Amniotic stem cell (primary cell): ENCODE measurements at regions not wholly inside any gene's neighbourhood (a gene's known extent, or its start where the extent isn't known, plus 50 kb on each side); places are given as distances from the start of the nearest gene placed in this dataset.
A peak's percentile ranks its signal among the peaks of the same experiment; 100 is the strongest.
"Not testable (repeated sequence)": the region's sequence is repeated elsewhere in the genome, so short reads cannot be mapped to it uniquely, and the experiment has no call there.

Experiments
- DNase-seq: peaks from one replicate; lab custom pipeline; 2025; lab: John Stamatoyannopoulos, UW

GRCh38 chr14:55897031-55897430, 221.2 kb upstream of the PELI2 start:
- DNase-seq: no peak

- no peak for DNase-seq
Observed at GRCh38 chr14:55898938-55899337, 219.3 kb upstream of the PELI2 start.

DNA sequence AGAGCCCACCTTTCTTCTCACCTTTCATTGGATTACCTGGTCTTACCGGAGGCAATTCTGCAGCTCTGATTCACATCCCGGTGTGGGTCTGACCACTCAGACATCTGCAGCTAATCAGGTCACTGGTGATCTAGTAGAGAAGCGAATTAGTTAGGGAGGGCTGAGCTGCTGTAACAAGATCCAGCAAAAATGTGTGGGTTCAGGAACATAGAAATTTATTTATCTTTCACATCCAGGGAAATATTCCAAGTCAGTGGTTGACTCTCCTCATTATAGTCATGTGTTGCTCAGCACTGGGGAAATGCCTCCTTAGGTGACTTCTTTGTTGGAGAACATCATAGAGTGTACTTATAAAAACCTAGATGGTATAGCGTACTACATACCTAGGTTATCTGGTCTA, 218.7 kb upstream of the PELI2 start:
- DNase-seq: no peak

GRCh38 chr14:55900749-55901148, 217.5 kb upstream of the PELI2 start:
- DNase-seq: no peak

DNA sequence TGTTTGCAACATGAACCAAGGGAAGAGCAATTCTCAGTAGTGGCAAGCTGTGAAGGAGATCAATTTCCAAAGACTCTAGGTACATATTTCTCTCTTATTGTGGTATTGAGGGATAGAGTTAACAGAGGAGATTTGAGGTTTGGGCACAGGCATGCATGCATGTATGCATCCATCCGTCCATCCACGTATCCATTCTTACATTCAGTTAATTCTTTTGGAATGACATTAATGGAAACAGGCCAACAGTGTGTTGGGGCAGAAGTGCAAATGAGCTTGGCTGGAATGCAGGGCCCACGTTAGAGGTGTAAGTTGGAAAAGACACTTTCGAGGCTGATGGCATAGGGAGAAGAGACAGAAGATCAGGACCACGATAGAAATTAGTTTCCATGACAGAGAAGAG, 216.9 kb upstream of the PELI2 start:
- DNase-seq: no peak

DNA sequence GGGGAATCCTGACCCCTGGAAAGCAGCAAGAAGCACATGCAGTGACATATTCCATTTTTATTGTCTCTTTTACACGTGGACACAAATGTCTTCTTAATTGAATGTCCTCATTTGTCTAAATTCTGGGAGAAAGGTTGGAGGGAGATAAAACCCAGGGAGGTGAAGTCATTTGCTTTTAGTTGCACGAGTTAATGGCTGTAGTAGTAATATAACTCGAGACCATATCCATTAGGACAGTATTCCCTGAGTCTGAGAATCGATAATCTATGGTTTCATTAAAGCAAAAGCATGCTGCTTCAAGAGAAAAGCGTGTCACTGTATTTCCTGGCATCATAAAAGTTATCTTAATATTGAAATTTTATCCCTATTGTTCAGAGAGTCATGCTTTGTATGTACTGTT, 216.0 kb upstream of the PELI2 start:
- DNase-seq: no peak

GRCh38 chr14:55904086-55904485, 214.1 kb upstream of the PELI2 start:
- no peak for DNase-seq

- DNase-seq: no peak
Observed at GRCh38 chr14:55908106-55908505, 210.1 kb upstream of the PELI2 start.

DNA sequence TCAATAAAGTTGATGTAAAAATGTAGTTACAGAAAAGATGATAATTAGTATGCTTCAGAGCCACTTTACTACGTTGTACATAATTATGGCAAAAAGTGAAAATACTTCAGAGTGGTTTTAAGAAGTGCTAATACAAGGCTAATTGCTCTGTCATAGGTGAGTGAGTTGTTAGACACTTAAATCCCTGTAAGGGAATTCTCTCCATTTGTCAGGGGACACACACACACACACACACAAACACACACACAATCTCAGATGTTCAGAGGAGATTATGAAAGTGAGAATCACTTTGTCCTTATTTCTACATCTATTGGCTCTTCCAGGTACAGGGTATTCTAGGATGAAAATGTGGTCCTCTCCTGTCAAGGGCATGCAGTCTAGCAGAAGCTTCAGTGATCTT, 208.3 kb upstream of the PELI2 start:
- DNase-seq: no peak

- no peak for DNase-seq
Observed at GRCh38 chr14:55910601-55911243, 207.5 kb upstream of the PELI2 start.

GRCh38 chr14:55911776-55912175, 206.4 kb upstream of the PELI2 start:
- no peak for DNase-seq

DNA sequence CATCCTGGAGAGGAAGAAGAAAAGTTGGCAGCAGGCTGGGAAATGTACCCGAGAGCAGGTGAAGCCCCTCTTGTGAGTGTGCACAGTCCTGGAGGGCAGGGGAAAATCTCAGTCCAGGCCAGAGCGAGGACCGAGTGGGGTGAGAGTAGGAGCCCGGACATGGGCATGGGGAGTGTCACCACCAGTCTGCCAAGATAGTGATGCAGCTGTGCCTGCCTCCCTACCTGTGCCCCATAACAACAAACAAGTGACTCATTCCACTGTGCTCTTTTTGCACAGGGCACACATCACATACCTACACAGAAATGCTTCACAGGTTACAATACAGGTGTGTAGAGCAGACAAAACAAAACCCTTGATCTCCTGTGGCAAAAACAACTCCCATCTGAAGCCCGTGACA, 205.9 kb upstream of the PELI2 start:
- no peak for DNase-seq

DNA sequence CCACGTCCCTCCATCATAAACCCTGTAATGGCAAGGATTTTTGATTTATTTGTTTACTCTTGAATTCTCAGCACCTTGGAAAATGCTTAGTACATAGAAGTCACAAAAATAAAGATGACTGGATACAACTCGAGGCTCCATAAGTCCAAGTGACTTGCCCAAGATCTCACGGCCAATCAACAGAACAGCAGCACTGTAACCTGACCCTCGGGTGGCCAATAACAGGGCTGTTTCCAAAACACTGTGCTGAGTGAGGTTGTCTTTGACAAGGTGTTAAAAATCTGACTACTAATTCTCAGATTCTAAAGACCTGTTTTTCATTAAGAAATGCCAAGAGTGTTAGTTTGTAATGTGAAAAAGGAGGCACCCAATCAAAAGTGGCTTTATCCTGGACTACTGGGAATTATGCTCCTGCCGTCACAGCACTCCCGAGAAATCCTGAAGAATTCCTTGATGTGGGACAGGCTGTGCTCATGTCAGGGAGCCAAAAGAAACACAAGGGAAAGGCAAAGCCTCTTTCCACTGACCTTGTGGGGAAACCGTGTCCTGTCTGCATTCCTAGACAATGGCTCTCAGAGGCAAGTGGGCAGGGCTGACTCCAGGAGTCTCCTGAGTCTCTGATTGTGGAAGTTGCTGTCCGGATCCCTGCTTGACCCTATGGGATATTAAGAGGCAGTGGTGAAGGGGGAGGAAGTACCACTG, 204.7 kb upstream of the PELI2 start:
- DNase-seq: peak; percentile 3

DNA sequence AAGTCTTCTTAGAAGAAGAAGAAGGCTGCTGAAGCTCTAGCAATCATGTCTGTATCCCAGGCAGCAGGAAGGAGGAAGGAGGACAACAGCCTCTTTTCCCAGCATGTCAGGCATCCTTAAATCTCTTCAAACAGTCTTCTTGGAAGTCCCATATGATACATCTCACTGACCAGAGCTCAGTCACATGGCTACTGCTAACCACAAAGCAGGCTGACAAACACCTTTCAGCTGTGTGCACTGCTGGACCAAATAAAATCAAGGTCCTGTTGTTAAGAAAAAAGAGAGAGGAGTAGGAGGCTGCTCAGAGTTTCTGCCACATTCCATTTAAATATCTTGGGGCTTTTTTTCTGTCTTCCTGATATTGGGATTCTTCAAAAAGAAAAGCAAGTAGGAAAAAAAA, 203.4 kb upstream of the PELI2 start:
- no peak for DNase-seq

GRCh38 chr14:55915456-55915855, 202.8 kb upstream of the PELI2 start:
- DNase-seq: no peak

- not testable (repeated sequence) for DNase-seq
Observed at GRCh38 chr14:55919800-55920199, 198.4 kb upstream of the PELI2 start.

DNA sequence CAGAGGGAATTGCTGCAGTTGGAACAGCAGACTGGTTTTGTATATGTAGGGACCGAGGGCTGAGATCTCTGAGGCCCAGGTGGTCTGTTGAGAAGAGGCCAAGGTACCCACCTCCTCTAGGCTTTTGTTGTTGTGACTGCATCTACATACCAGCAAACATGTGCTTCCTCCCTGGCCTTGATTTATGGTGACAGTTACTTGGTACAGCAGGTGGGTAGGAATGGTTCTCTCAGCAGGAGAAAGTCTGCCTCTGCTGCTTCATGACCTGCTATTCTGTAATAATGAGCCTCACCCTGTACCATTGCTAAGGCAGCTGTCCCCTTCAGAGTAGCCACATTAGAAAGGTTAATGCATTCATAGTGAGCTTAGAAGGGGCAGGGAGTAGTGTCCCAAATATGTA, 196.7 kb upstream of the PELI2 start:
- no peak for DNase-seq

GRCh38 chr14:55926007-55926406, 192.2 kb upstream of the PELI2 start:
- no peak for DNase-seq

- DNase-seq: no peak
Observed at GRCh38 chr14:55927028-55927427, 191.2 kb upstream of the PELI2 start.

- DNase-seq: no peak
Observed at GRCh38 chr14:55928276-55928675, 189.9 kb upstream of the PELI2 start.

- DNase-seq: no peak
Observed at GRCh38 chr14:55929136-55929535, 189.1 kb upstream of the PELI2 start.

DNA sequence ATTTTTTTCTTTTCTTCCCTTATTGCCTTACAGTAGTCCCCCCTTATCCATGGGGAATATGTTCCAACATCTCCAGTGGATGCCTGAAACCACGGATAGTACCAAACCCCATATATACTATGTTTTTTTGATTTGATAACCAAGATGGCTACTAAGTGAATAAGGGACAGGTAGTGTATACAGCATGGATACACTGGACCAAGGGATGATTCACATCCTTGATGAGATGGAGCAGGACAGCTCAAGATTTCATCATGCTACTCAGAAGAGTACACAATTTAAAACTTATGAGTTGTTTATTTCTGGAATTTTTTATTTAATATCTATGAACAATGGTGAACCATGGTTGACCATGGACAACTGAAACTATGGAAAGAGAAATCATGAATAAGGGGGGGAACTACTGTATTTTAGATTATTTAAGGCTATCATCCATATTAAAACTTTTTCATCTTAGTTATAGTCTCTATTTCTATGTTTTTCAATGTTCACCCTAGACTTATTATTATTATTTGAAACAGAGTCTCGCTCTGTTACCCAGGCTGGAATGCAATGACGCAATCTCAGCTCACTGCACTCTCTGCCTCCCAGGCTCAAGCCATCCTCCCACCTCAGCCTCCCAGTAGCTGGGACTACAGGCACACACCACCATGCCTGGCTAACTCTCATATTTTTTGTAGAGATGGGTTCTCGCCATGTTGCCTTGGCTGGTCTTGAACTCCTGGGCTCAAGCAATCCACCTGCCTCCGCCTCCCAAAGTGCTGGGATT, 188.0 kb upstream of the PELI2 start:
- DNase-seq: no peak

GRCh38 chr14:55936691-55937090, 181.5 kb upstream of the PELI2 start:
- no peak for DNase-seq
